Endodermal cell (in vitro differentiated cells): ENCODE measurements at regions not wholly inside any gene's neighbourhood (a gene's known extent, or its start where the extent isn't known, plus 50 kb on each side); places are given as distances from the start of the nearest gene placed in this dataset.
"Not testable (repeated sequence)": the region's sequence is repeated elsewhere in the genome, so short reads cannot be mapped to it uniquely, and the experiment has no call there.

Source experiments
- DNase-seq: peaks from one replicate; pipeline ENCODE4 v3.0.0-alpha.2; 2017
- H3K27ac ChIP-seq: 2 replicates; pipeline ENCODE4 v1.5.1; 2013; ENCODE audit warnings: mild to moderate bottlenecking, low read depth, low read length, moderate library complexity
- H3K27me3 ChIP-seq: 2 replicates; pipeline ENCODE4 v1.6.1; 2013; ENCODE audit warnings: mild to moderate bottlenecking, low read length, moderate library complexity; ENCODE audit not compliant: insufficient read depth, control insufficient read depth, poor library complexity, severe bottlenecking
- H3K36me3 ChIP-seq: 2 replicates; pipeline ENCODE4 v1.7.0; 2013; ENCODE audit warnings: mild to moderate bottlenecking, low read length, moderate library complexity; ENCODE audit not compliant: control insufficient read depth, insufficient read depth
- H3K4me1 ChIP-seq: one replicate; pipeline ENCODE4 v1.7.0; 2013; ENCODE audit warnings: low read length; ENCODE audit not compliant: control insufficient read depth, insufficient read depth
- H3K4me3 ChIP-seq: 2 replicates; pipeline ENCODE4 v1.5.1; 2013; ENCODE audit warnings: mild to moderate bottlenecking, low read length, moderate library complexity
- H3K9ac ChIP-seq: 2 replicates; pipeline ENCODE4 v1.6.1; 2013; ENCODE audit warnings: mild to moderate bottlenecking, low read length, moderate library complexity; ENCODE audit not compliant: poor library complexity, severe bottlenecking; ENCODE audit errors: extremely low read depth
- H3K9me3 ChIP-seq: 2 replicates; pipeline ENCODE4 v1.6.1; 2013; ENCODE audit warnings: mild to moderate bottlenecking, low read length, moderate library complexity; ENCODE audit not compliant: control insufficient read depth
- H3K27ac Mint-ChIP-seq: 2 replicates; pipeline ENCODE4 v1.8.0; 2020; ENCODE audit warnings: mixed read lengths
- H3K27me3 Mint-ChIP-seq: 2 replicates; pipeline ENCODE4 v1.8.0; 2021; ENCODE audit warnings: mild to moderate bottlenecking, mixed read lengths; ENCODE audit not compliant: insufficient read depth
- H3K36me3 Mint-ChIP-seq: 2 replicates; pipeline ENCODE4 v1.8.0; 2020; ENCODE audit warnings: low read depth, mixed read lengths
- H3K4me1 Mint-ChIP-seq: 2 replicates; pipeline ENCODE4 v1.8.0; 2020; ENCODE audit warnings: mixed read lengths
- H3K4me3 Mint-ChIP-seq: 2 replicates; pipeline ENCODE4 v1.8.0; 2020; ENCODE audit warnings: mild to moderate bottlenecking, moderate library complexity, mixed read lengths
- H3K9me3 Mint-ChIP-seq: 2 replicates; pipeline ENCODE4 v1.8.0; 2020; ENCODE audit warnings: mild to moderate bottlenecking, mixed read lengths
- CTCF ChIP-seq: fragments of 200-600 bp; sonication (generic); conservative IDR thresholded peaks from 2 replicates; pipeline ENCODE4 v1.5.0; 2021; ENCODE audit warnings: antibody characterized with exemption, mild to moderate bottlenecking
- WGBS, 2 experiments: methylation state at CpG; one replicate each; pipeline versions ENCODE4 v1.1.5 to v1.1.7; 2013; ENCODE audit warnings: missing lambda C conversion rate in 2 of 2, mixed read lengths in 1 of 2; ENCODE audit not compliant: insufficient coverage in 1 of 2, insufficient read length in 1 of 2; 5-methylcytosine and 5-hydroxymethylcytosine counted together

GRCh38 chr2:147273628-147274027 lies 571.2 kb upstream of the ACVR2A start:
- 100% methylated on average over 1 of the region's 1 CpG; no CpG with 5 or more reads in 1 of the 2 experiments for WGBS, 2 experiments

GRCh38 chr2:147273106-147273505 lies 571.7 kb upstream of the ACVR2A start:
- no peaks in the 10 kb centered on the region for H3K36me3 ChIP-seq
- no peaks in the 10 kb centered on the region for H3K27me3 ChIP-seq
- peaks cover 12% of the 10 kb centered on the region for H3K4me1 Mint-ChIP-seq
- H3K9me3 Mint-ChIP-seq, result peaks cover 25% of the 10 kb centered on the region
- DNase-seq, result no peak
- H3K9ac ChIP-seq, result no peak overlapping the region
- H3K4me1 ChIP-seq, result peaks cover 7% of the 10 kb centered on the region
- no peak overlapping the region for H3K4me3 Mint-ChIP-seq
- no peak overlapping the region for H3K4me3 ChIP-seq
- no peak overlapping the region for H3K27ac ChIP-seq
- H3K36me3 Mint-ChIP-seq, result peaks cover 4% of the 10 kb centered on the region
- H3K27ac Mint-ChIP-seq, result no peak overlapping the region
- no peaks in the 10 kb centered on the region for H3K27me3 Mint-ChIP-seq
- peaks cover 20% of the 10 kb centered on the region for H3K9me3 ChIP-seq
- no peak for TF ChIP-seq CTCF

More at GRCh38 chr2:147273628-147274027, 571.2 kb upstream of the ACVR2A start:
- Mint-ChIP-seq H3K36me3 (peaks cover 2% of the 10 kb centered on the region), H3K27ac (no peak overlapping the region), H3K27me3 (no peaks in the 10 kb centered on the region), H3K4me1 (peaks cover 12% of the 10 kb centered on the region), H3K4me3 (no peak overlapping the region), H3K9me3 (peaks cover 19% of the 10 kb centered on the region)
- H3K4me1 ChIP-seq, result peaks cover 7% of the 10 kb centered on the region
- no peak for DNase-seq
- H3K9ac ChIP-seq, result no peak overlapping the region
- peaks cover 19% of the 10 kb centered on the region for H3K9me3 ChIP-seq
- no peak for TF ChIP-seq CTCF
- H3K4me3 ChIP-seq, result no peak overlapping the region
- no peaks in the 10 kb centered on the region for H3K36me3 ChIP-seq
- no peaks in the 10 kb centered on the region for H3K27me3 ChIP-seq
- H3K27ac ChIP-seq, result no peak overlapping the region

GRCh38 chr2:147269581-147269980 lies 575.2 kb upstream of the ACVR2A start:
- not testable (repeated sequence) for H3K36me3 ChIP-seq, H3K27me3 ChIP-seq, H3K27ac ChIP-seq, H3K36me3 Mint-ChIP-seq, H3K4me3 Mint-ChIP-seq, H3K9ac ChIP-seq, DNase-seq, H3K27ac Mint-ChIP-seq, H3K27me3 Mint-ChIP-seq, H3K4me1 ChIP-seq
- WGBS, 2 experiments, result 89 to 92% methylated on average over 2 of the region's 2 CpGs
- Mint-ChIP-seq H3K4me1 (peaks cover 12% of the 10 kb centered on the region), H3K9me3 (peaks cover 36% of the 10 kb centered on the region)
- Histone ChIP-seq H3K4me3 (peak overlapping the region; percentile 50), H3K9me3 (peaks cover 35% of the 10 kb centered on the region)

GRCh38 chr2:147260241-147260640 lies 584.6 kb upstream of the ACVR2A start:
- H3K27ac ChIP-seq, result no peak overlapping the region
- H3K27me3 Mint-ChIP-seq, result no peaks in the 10 kb centered on the region
- DNase-seq, result no peak
- no peaks in the 10 kb centered on the region for H3K4me1 ChIP-seq
- peaks cover 10% of the 10 kb centered on the region for H3K9me3 Mint-ChIP-seq
- no peaks in the 10 kb centered on the region for H3K27me3 ChIP-seq
- no peak overlapping the region for H3K4me3 Mint-ChIP-seq
- no peak overlapping the region for H3K4me3 ChIP-seq
- TF ChIP-seq CTCF, result no peak
- H3K9ac ChIP-seq, result no peak overlapping the region
- H3K4me1 Mint-ChIP-seq, result no peaks in the 10 kb centered on the region
- H3K27ac Mint-ChIP-seq, result no peak overlapping the region
- no peaks in the 10 kb centered on the region for H3K36me3 Mint-ChIP-seq
- H3K9me3 ChIP-seq, result peaks cover 5% of the 10 kb centered on the region
- H3K36me3 ChIP-seq, result no peaks in the 10 kb centered on the region
